Stimulated activated CD4-positive, alpha-beta T cell treated with anti-CD3 and anti-CD28 coated beads, Interleukin-1b, Interleukin-23, amount 100 ng/mL, for 24 hours (primary cell): ENCODE measurements at regions not wholly inside any gene's neighbourhood (a gene's known extent, or its start where the extent isn't known, plus 50 kb on each side); places are given as distances from the start of the nearest gene placed in this dataset.
A peak's percentile ranks its signal among the peaks of the same experiment; 100 is the strongest.
"Not testable (repeated sequence)": the region's sequence is repeated elsewhere in the genome, so short reads cannot be mapped to it uniquely, and the experiment has no call there.

Experiments
- DNase-seq, 4 experiments: peaks; one replicate each; pipeline ENCODE4 v3.0.0-alpha.2; 2020; ENCODE audit warnings: low read depth in 4 of 4, low spot score in 1 of 4

- no peak for DNase-seq
Observed at GRCh38 chr2:215833531-215834162, 179.7 kb downstream of the MREG start.

- no peak for DNase-seq
Observed at GRCh38 chr2:215832791-215833190, 180.6 kb downstream of the MREG start.

- DNase-seq = no peak
Observed at GRCh38 chr2:215831296-215831913, 181.9 kb downstream of the MREG start.

- no peak for DNase-seq
Observed at GRCh38 chr2:215830304-215830703, 183.0 kb downstream of the MREG start.

GRCh38 chr2:215829261-215829660 lies 184.1 kb downstream of the MREG start:
- no peak for DNase-seq

GRCh38 chr2:215828528-215829184 lies 184.7 kb downstream of the MREG start:
- DNase-seq = peak in 2 of 4 experiments; percentile 9 to 16

GRCh38 chr2:215826838-215827441 lies 186.4 kb downstream of the MREG start:
- DNase-seq = no peak

GRCh38 chr2:215826376-215826775 lies 187.0 kb downstream of the MREG start:
- DNase-seq = no peak

GRCh38 chr2:215825707-215826106 lies 187.6 kb downstream of the MREG start:
- DNase-seq = no peak

GRCh38 chr2:215821298-215821697 lies 192.1 kb downstream of the MREG start:
- DNase-seq = not testable (repeated sequence)

- DNase-seq = not testable (repeated sequence)
Observed at GRCh38 chr2:215819713-215820112, 193.6 kb downstream of the MREG start.

GRCh38 chr2:215817046-215817445 lies 196.3 kb downstream of the MREG start:
- DNase-seq = no peak

- no peak for DNase-seq
Observed at GRCh38 chr2:215816424-215816823, 196.9 kb downstream of the MREG start.

- DNase-seq = no peak
Observed at GRCh38 chr2:215815960-215816359, 197.4 kb downstream of the MREG start.

GRCh38 chr2:215812966-215813365 lies 200.4 kb downstream of the MREG start:
- no peak for DNase-seq

GRCh38 chr2:215811409-215812345 lies 201.7 kb downstream of the MREG start:
- DNase-seq = no peak

- no peak for DNase-seq
Observed at GRCh38 chr2:215811003-215811402, 202.3 kb downstream of the MREG start.

- no peak for DNase-seq
Observed at GRCh38 chr2:215808996-215809395, 204.4 kb downstream of the MREG start.

GRCh38 chr2:215808194-215808593 lies 205.2 kb downstream of the MREG start:
- DNase-seq = no peak

- no peak for DNase-seq
Observed at GRCh38 chr2:215805493-215805892, 207.9 kb downstream of the MREG start.

- DNase-seq = no peak
Observed at GRCh38 chr2:215803150-215803549, 210.2 kb downstream of the MREG start.
